ENCODE measurements at regions not wholly inside any gene's neighbourhood (a gene's known extent, or its start where the extent isn't known, plus 50 kb on each side); places are given as distances from the start of the nearest gene placed in this dataset.

- no peaks in the 10 kb centered on the region for H3K36me3 ChIP-seq
- whole genome bisulfite sequencing, result 44% methylated on average over 3 of the region's 3 CpGs
- intact Hi-C loops (cut with DNase I), result no loop called here
Measured at GRCh38 chr2:228527197-228527881, 345.9 kb upstream of the SPHKAP start.

DNA sequence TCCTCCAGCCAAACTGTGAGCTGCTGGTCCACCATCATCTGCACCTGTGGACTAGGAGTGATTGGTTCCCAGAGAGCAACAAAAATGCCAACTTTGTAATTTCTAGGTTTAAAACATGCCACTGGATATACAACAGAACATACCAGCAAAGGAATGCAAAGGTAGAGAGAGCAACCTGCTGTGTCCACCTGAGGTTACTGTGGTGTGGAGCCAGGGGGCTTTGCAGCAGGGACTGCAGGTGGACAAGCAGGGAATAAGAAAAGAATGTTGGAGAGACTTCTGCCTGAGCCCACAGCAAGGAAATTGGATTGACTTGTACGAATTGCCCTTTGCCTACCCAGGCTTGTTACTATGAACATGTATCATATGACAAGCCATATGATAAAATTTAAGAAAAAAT is 345.2 kb upstream of the SPHKAP start:
- Histone ChIP-seq H3K4me3 (no peak overlapping the region), H3K36me3 (no peaks in the 10 kb centered on the region), H3K9me3 (no peaks in the 10 kb centered on the region), H3K4me1 (replicated peaks) (no peaks in the 10 kb centered on the region), H3K27ac (no peak overlapping the region), H3K27me3 (replicated peaks; ENCODE audit: insufficient read depth) (no peaks in the 10 kb centered on the region)
- intact Hi-C loops (cut with DNase I), result no loop called here
- no peak for DNase-seq (ENCODE audit: low spot score)
- TF ChIP-seq POLR2A (IDR thresholded peaks at IDR 0.05) (no peak), POLR2AphosphoS5 (IDR thresholded peaks at IDR 0.05) (no peak)
- TF ChIP-seq, protein P1, sequence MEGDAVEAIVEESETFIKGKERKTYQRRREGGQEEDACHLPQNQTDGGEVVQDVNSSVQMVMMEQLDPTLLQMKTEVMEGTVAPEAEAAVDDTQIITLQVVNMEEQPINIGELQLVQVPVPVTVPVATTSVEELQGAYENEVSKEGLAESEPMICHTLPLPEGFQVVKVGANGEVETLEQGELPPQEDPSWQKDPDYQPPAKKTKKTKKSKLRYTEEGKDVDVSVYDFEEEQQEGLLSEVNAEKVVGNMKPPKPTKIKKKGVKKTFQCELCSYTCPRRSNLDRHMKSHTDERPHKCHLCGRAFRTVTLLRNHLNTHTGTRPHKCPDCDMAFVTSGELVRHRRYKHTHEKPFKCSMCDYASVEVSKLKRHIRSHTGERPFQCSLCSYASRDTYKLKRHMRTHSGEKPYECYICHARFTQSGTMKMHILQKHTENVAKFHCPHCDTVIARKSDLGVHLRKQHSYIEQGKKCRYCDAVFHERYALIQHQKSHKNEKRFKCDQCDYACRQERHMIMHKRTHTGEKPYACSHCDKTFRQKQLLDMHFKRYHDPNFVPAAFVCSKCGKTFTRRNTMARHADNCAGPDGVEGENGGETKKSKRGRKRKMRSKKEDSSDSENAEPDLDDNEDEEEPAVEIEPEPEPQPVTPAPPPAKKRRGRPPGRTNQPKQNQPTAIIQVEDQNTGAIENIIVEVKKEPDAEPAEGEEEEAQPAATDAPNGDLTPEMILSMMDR (IDR thresholded peaks at IDR 0.05), result no peak
- 76% methylated on average over 1 of the region's 1 CpG for WGBS

More at GRCh38 chr2:228527197-228527881, 345.9 kb upstream of the SPHKAP start:
- no peak overlapping the region for H3K4me3 ChIP-seq
- TF ChIP-seq, protein P1 (IDR thresholded peaks at IDR 0.05), result no peak
- TF ChIP-seq POLR2AphosphoS5 (IDR thresholded peaks at IDR 0.05), result no peak
- TF ChIP-seq POLR2A (IDR thresholded peaks at IDR 0.05), result no peak
- H3K27me3 ChIP-seq (replicated peaks; ENCODE audit: insufficient read depth), result no peaks in the 10 kb centered on the region
- H3K4me1 ChIP-seq (replicated peaks), result no peaks in the 10 kb centered on the region
- no peak for DNase-seq (ENCODE audit: low spot score)
- H3K9me3 ChIP-seq, result no peaks in the 10 kb centered on the region
- no peak overlapping the region for H3K27ac ChIP-seq

- Histone ChIP-seq H3K4me3 (no peak overlapping the region), H3K27ac (no peak overlapping the region), H3K27me3 (replicated peaks; ENCODE audit: insufficient read depth) (no peaks in the 10 kb centered on the region), H3K9me3 (no peaks in the 10 kb centered on the region), H3K36me3 (no peaks in the 10 kb centered on the region), H3K4me1 (replicated peaks) (no peaks in the 10 kb centered on the region)
- intact Hi-C loops (cut with DNase I), result no loop called here
- TF ChIP-seq POLR2AphosphoS5 (IDR thresholded peaks at IDR 0.05) (no peak), POLR2A (IDR thresholded peaks at IDR 0.05) (no peak)
- TF ChIP-seq, protein P1 (IDR thresholded peaks at IDR 0.05), result no peak
- DNase-seq (ENCODE audit: low spot score), result no peak
- 94% methylated on average over 3 of the region's 3 CpGs for WGBS
Measured at GRCh38 chr2:228522977-228523376, 341.5 kb upstream of the SPHKAP start.

DNA sequence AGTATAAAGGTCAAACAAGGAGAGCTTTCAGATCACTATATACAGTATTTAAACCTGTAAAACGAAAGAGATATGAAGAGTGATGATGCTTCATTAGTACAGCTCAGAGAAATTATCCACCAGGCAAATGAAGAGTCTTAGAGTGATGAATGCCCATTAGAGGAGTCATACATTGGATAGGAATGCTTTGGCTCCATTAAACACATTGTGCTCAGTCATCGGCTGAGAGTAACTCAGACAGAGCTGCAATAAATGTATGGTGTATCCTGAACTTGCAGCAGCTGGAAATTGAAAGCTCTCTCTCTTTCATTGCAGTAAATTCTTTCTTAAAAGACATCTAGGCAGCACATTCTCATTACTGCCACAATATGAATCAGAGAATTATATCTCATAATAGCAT is 340.8 kb upstream of the SPHKAP start:
- WGBS, result 68% methylated on average over 2 of the region's 2 CpGs
- Histone ChIP-seq H3K4me3 (no peak overlapping the region), H3K27ac (no peak overlapping the region), H3K4me1 (replicated peaks) (no peaks in the 10 kb centered on the region), H3K9me3 (no peaks in the 10 kb centered on the region), H3K27me3 (replicated peaks; ENCODE audit: insufficient read depth) (no peaks in the 10 kb centered on the region), H3K36me3 (no peaks in the 10 kb centered on the region)
- intact Hi-C loops (cut with DNase I), result no loop called here
- TF ChIP-seq POLR2AphosphoS5 (IDR thresholded peaks at IDR 0.05) (no peak), POLR2A (IDR thresholded peaks at IDR 0.05) (no peak)
- TF ChIP-seq, protein P1 (IDR thresholded peaks at IDR 0.05), result no peak
- DNase-seq (ENCODE audit: low spot score), result no peak

- TF ChIP-seq POLR2AphosphoS5 (IDR thresholded peaks at IDR 0.05) (no peak), POLR2A (IDR thresholded peaks at IDR 0.05) (no peak)
- TF ChIP-seq, protein P1 (IDR thresholded peaks at IDR 0.05), result no peak
- Histone ChIP-seq H3K27me3 (replicated peaks; ENCODE audit: insufficient read depth) (no peaks in the 10 kb centered on the region), H3K4me1 (replicated peaks) (no peaks in the 10 kb centered on the region), H3K9me3 (no peaks in the 10 kb centered on the region), H3K27ac (no peak overlapping the region), H3K36me3 (no peaks in the 10 kb centered on the region), H3K4me3 (no peak overlapping the region)
- intact Hi-C loops (cut with DNase I), result no loop called here
- no peak for DNase-seq (ENCODE audit: low spot score)
Measured at GRCh38 chr2:228519561-228519960, 338.1 kb upstream of the SPHKAP start.
